WTC11 (cell line): ENCODE measurements at regions not wholly inside any gene's neighbourhood (a gene's known extent, or its start where the extent isn't known, plus 50 kb on each side); places are given as distances from the start of the nearest gene placed in this dataset.

Experiments used
- AR ChIP-seq: fragments of 250-450 bp; sonication (Bioruptor Pico); IDR thresholded peaks from 2 replicates; pipeline ENCODE4 v1.9.0; 2021; ENCODE audit warnings: mild to moderate bottlenecking
- CREB1 ChIP-seq: sonication (generic); formaldehyde crosslinking; IDR thresholded peaks from 2 replicates; pipeline ENCODE4 v1.8.0; 2023; ENCODE audit warnings: mild to moderate bottlenecking, missing genetic modification reagents
- CTCF ChIP-seq: fragments of 200-600 bp; IDR thresholded peaks from 2 replicates; pipeline ENCODE4 v1.8.0; 2022; ENCODE audit warnings: antibody characterized with exemption
- ELF4 ChIP-seq: sonication (generic); formaldehyde crosslinking; IDR thresholded peaks from 2 replicates; pipeline ENCODE4 v1.8.1; 2022; ENCODE audit warnings: low read depth, mild to moderate bottlenecking, moderate library complexity, missing genetic modification reagents
- GTF2I ChIP-seq: fragments of 250-450 bp; sonication (Bioruptor Pico); conservative IDR thresholded peaks from 2 replicates; pipeline ENCODE4 v1.4.0; 2021; ENCODE audit warnings: mild to moderate bottlenecking
- MAX ChIP-seq: sonication (generic); formaldehyde crosslinking; IDR thresholded peaks from 2 replicates; pipeline ENCODE4 v1.8.0; 2022; ENCODE audit warnings: mild to moderate bottlenecking, missing genetic modification reagents
- MLX ChIP-seq: sonication (generic); formaldehyde crosslinking; IDR thresholded peaks from 2 replicates; pipeline ENCODE4 v1.8.1; 2023; ENCODE audit warnings: mild to moderate bottlenecking, missing genetic modification reagents, moderate library complexity
- ZNF416 ChIP-seq: fragments of 250-450 bp; sonication (Bioruptor Pico); IDR thresholded peaks from 2 replicates; pipeline ENCODE4 v1.9.0; 2021; ENCODE audit warnings: mild to moderate bottlenecking, inconsistent platforms
- ZNF671 ChIP-seq: fragments of 250-450 bp; sonication (Bioruptor Pico); IDR thresholded peaks from 2 replicates; pipeline ENCODE4 v1.8.0; 2021; ENCODE audit warnings: mild to moderate bottlenecking

- TF ChIP-seq AR (CRISPR knock-in tag) (no peak), MLX (CRISPR knock-in tag) (no peak), CTCF (no peak), GTF2I (CRISPR knock-in tag) (no peak), CREB1 (CRISPR knock-in tag) (no peak), ZNF671 (CRISPR knock-in tag) (no peak), ZNF416 (CRISPR knock-in tag) (no peak), MAX (no peak), ELF4 (CRISPR knock-in tag) (no peak)
Measured at GRCh38 chr12:87679251-87679650, 349.9 kb downstream of the C12orf50 start.
